A673 (cell line): ENCODE measurements at regions not wholly inside any gene's neighbourhood (a gene's known extent, or its start where the extent isn't known, plus 50 kb on each side); places are given as distances from the start of the nearest gene placed in this dataset.

Source experiments
- BruUV-seq: library from RNA; stranded (reverse); fragments of 400-500 nt; replicated peaks from 2 replicates; lab custom pipeline; 2021; lab: Mats Ljungman, UMichigan
- CTCF ChIA-PET: fragments of 300-600 bp; sonication (Branson Sonifier 250); formaldehyde crosslinking; loops from one replicate; lab custom pipeline; 2022; ENCODE audit warnings: antibody characterized with exemption; lab: Charles Lee
- POLR2A ChIA-PET: fragments of 300-600 bp; sonication (Branson Sonifier 250); formaldehyde crosslinking; loops from one replicate; lab custom pipeline; 2022; ENCODE audit warnings: antibody characterized with exemption; ENCODE audit not compliant: low non-redundant PET; lab: Charles Lee
- DNase-seq: peaks from one replicate; pipeline ENCODE4 v3.0.0-alpha.2; 2015; ENCODE audit warnings: low spot score
- H3K27ac ChIP-seq: fragments of 200-600 bp; sonication (generic); 2 replicates; pipeline ENCODE4 v1.5.1; 2016; ENCODE audit warnings: mixed run types, low read depth, mild to moderate bottlenecking, mixed read lengths, antibody characterized with exemption, low read length; ENCODE audit not compliant: poor library complexity, severe bottlenecking
- H3K27me3 ChIP-seq: fragments of 200-600 bp; sonication (generic); replicated peaks from 2 replicates; pipeline ENCODE4 v1.6.1; 2017; ENCODE audit warnings: mixed run types, low read depth, mild to moderate bottlenecking, mixed read lengths, antibody characterized with exemption, low read length; ENCODE audit not compliant: insufficient read depth, poor library complexity
- H3K36me3 ChIP-seq: fragments of 200-600 bp; sonication (generic); 2 replicates; pipeline ENCODE4 v1.6.1; 2016; ENCODE audit warnings: mixed run types, mild to moderate bottlenecking, mixed read lengths, antibody characterized with exemption, low read length; ENCODE audit not compliant: insufficient read depth, poor library complexity, severe bottlenecking
- H3K4me1 ChIP-seq: fragments of 200-600 bp; sonication (generic); 2 replicates; pipeline ENCODE4 v1.6.1; 2017; ENCODE audit warnings: mixed run types, mild to moderate bottlenecking, mixed read lengths, antibody characterized with exemption, low read length; ENCODE audit not compliant: insufficient read depth, poor library complexity, severe bottlenecking
- H3K4me3 ChIP-seq: fragments of 200-600 bp; sonication (generic); 2 replicates; pipeline ENCODE4 v1.5.1; 2016; ENCODE audit warnings: low read depth, mixed run types, mild to moderate bottlenecking, mixed read lengths, low read length; ENCODE audit not compliant: poor library complexity, severe bottlenecking
- H3K9me3 ChIP-seq: fragments of 200-600 bp; sonication (generic); 2 replicates; pipeline ENCODE4 v1.6.1; 2016; ENCODE audit warnings: mixed run types, low read depth, mild to moderate bottlenecking, mixed read lengths, antibody characterized with exemption, low read length; ENCODE audit not compliant: poor library complexity, severe bottlenecking
- EZH2 ChIP-seq: fragments of 200-600 bp; sonication (generic); IDR thresholded peaks from 2 replicates; pipeline ENCODE4 v1.6.1; 2017; ENCODE audit warnings: borderline replicate concordance, low read depth, mild to moderate bottlenecking, mixed read lengths, antibody characterized with exemption, low read length; ENCODE audit not compliant: poor library complexity, severe bottlenecking
- intact Hi-C: fragments of 100-400 bp; cut with micrococcal nuclease; formaldehyde crosslinking; loops from one replicate; pipeline ENCODE4 v1.10.0; 2022; ENCODE audit not compliant: unreplicated experiment
- TF ChIP-seq, protein P1 (sequence below): fragments of 300-800, 200-600 bp; sonication (generic); conservative IDR thresholded peaks from 2 replicates; pipeline ENCODE4 v1.5.1; 2017; ENCODE audit warnings: low read depth, mild to moderate bottlenecking, antibody characterized with exemption, low read length, moderate library complexity, mixed read lengths

- no TSS peak for BruUV-seq
- H3K9me3 ChIP-seq, result no peaks in the 10 kb centered on the region
- ChIA-PET POLR2A (no interaction called here), CTCF (no interaction called here)
- no peaks in the 10 kb centered on the region for H3K27me3 ChIP-seq
- H3K36me3 ChIP-seq, result no peaks in the 10 kb centered on the region
- TF ChIP-seq, protein P1, sequence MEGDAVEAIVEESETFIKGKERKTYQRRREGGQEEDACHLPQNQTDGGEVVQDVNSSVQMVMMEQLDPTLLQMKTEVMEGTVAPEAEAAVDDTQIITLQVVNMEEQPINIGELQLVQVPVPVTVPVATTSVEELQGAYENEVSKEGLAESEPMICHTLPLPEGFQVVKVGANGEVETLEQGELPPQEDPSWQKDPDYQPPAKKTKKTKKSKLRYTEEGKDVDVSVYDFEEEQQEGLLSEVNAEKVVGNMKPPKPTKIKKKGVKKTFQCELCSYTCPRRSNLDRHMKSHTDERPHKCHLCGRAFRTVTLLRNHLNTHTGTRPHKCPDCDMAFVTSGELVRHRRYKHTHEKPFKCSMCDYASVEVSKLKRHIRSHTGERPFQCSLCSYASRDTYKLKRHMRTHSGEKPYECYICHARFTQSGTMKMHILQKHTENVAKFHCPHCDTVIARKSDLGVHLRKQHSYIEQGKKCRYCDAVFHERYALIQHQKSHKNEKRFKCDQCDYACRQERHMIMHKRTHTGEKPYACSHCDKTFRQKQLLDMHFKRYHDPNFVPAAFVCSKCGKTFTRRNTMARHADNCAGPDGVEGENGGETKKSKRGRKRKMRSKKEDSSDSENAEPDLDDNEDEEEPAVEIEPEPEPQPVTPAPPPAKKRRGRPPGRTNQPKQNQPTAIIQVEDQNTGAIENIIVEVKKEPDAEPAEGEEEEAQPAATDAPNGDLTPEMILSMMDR, result no peak
- no peak for TF ChIP-seq EZH2
- intact Hi-C loops, result no loop called here
- no peak overlapping the region for H3K27ac ChIP-seq
- no peak overlapping the region for H3K4me3 ChIP-seq
- peaks cover 11% of the 10 kb centered on the region for H3K4me1 ChIP-seq
- DNase-seq, result no peak
These were observed 805.5 kb downstream of the BRD1 start for GRCh38 chr22:49021926-49022815.

GRCh38 chr22:49021131-49021925, 806.3 kb downstream of the BRD1 start:
- TF ChIP-seq EZH2, result no peak
- TF ChIP-seq, protein P1, result no peak
- POLR2A ChIA-PET, result no interaction called here

GRCh38 chr22:49019737-49020713, 807.6 kb downstream of the BRD1 start:
- POLR2A ChIA-PET, result no interaction called here
- Histone ChIP-seq H3K27ac (no peak overlapping the region), H3K27me3 (no peaks in the 10 kb centered on the region), H3K4me3 (no peak overlapping the region), H3K9me3 (no peaks in the 10 kb centered on the region), H3K4me1 (no peaks in the 10 kb centered on the region), H3K36me3 (no peaks in the 10 kb centered on the region)
- no peak for TF ChIP-seq EZH2
- TF ChIP-seq, protein P1, result no peak
- intact Hi-C loops, result no loop called here
- no TSS peak for BruUV-seq
- CTCF ChIA-PET, result no interaction called here
- no peak for DNase-seq

More at GRCh38 chr22:49021131-49021925, 806.3 kb downstream of the BRD1 start:
- Histone ChIP-seq H3K9me3 (no peaks in the 10 kb centered on the region), H3K27ac (no peak overlapping the region), H3K36me3 (no peaks in the 10 kb centered on the region), H3K27me3 (no peaks in the 10 kb centered on the region), H3K4me1 (peaks cover 4% of the 10 kb centered on the region), H3K4me3 (no peak overlapping the region)
- BruUV-seq, result no TSS peak
- intact Hi-C loops, result no loop called here
- CTCF ChIA-PET, result no interaction called here
- DNase-seq, result no peak
